ENCODE measurements at regions not wholly inside any gene's neighbourhood (a gene's known extent, or its start where the extent isn't known, plus 50 kb on each side); places are given as distances from the start of the nearest gene placed in this dataset.

DNA sequence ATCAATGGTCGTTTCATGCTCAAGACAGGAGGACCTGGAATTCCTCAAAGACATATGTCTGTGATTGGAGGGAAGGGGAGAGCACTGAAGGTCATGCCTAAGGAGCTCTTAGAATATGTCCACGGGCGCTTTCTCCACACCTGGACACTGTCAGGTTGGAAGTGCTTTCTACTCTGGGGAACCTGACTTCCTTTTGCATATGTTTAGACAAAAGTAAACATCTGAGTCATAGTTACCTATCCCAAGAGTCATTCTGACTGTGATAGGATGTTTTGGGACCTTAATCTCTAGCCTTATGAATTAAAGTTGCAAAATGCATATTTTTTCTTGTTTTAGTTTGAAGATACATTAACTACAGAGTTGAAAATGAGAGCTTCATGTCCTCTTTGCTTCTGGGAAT, 251.7 kb downstream of the KLF6 start:
- no peak overlapping the region for H3K4me3 Mint-ChIP-seq

DNA sequence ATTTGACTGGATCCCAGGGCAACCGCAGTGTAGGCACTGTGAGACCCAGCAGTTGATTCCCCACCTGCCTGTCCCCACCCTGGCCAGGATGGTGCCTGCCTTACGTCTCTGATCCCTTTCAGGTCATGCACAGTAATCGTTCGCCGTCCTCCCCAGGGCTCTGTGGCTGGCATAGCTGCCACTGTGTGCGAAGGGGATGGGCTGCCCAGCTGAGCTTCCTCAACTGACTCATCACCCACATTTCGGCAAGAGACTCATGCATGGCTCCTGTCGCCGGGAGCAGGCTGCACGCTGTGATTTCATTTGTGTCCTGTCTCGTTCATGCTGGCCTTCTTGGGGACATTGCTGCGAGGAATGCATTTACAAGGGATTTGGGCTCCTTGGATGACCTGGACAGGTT, 252.4 kb downstream of the KLF6 start:
- DNase-seq, result no peak
- CTCF ChIA-PET, result no interaction called here
- POLR2A ChIA-PET, result no interaction called here
- no peak for ATAC-seq
- no peaks in the 10 kb centered on the region for H3K27me3 Mint-ChIP-seq
- H3K36me3 Mint-ChIP-seq (ENCODE audit: low read depth), result no peaks in the 10 kb centered on the region
- H3K9me3 Mint-ChIP-seq (ENCODE audit: low read depth), result no peaks in the 10 kb centered on the region
- H3K27ac Mint-ChIP-seq, result no peak overlapping the region
- H3K4me1 Mint-ChIP-seq, result no peaks in the 10 kb centered on the region
- H3K4me3 Mint-ChIP-seq, result no peak overlapping the region
- intact Hi-C loops (cut with DNase I, micrococcal nuclease), result no loop called here

More for the DNA sequence above, 251.7 kb downstream of the KLF6 start:
- ATAC-seq (no peak), DNase-seq (no peak)
- no peaks in the 10 kb centered on the region for H3K36me3 Mint-ChIP-seq (ENCODE audit: low read depth)
- no peaks in the 10 kb centered on the region for H3K9me3 Mint-ChIP-seq (ENCODE audit: low read depth)
- intact Hi-C loops (cut with DNase I, micrococcal nuclease), result no loop called here
- H3K4me1 Mint-ChIP-seq, result no peaks in the 10 kb centered on the region
- POLR2A ChIA-PET, result no interaction called here
- CTCF ChIA-PET, result no interaction called here
- H3K27me3 Mint-ChIP-seq, result no peaks in the 10 kb centered on the region
- H3K27ac Mint-ChIP-seq, result no peak overlapping the region

GRCh38 chr10:3531670-3532069, 253.3 kb downstream of the KLF6 start:
- no peak overlapping the region for H3K4me3 Mint-ChIP-seq
- POLR2A ChIA-PET, result no interaction called here
- DNase-seq (no peak), ATAC-seq (no peak)
- H3K36me3 Mint-ChIP-seq (ENCODE audit: low read depth), result no peaks in the 10 kb centered on the region
- CTCF ChIA-PET, result interaction anchor here (0.6 kb wide), 1 partner anchor 105 kb away, joined by 3 read pairs; no protein-coding TSS in a partner anchor
- intact Hi-C loops (cut with DNase I, micrococcal nuclease), result no loop called here
- no peaks in the 10 kb centered on the region for H3K4me1 Mint-ChIP-seq
- no peak overlapping the region for H3K27ac Mint-ChIP-seq
- no peaks in the 10 kb centered on the region for H3K27me3 Mint-ChIP-seq
- no peaks in the 10 kb centered on the region for H3K9me3 Mint-ChIP-seq (ENCODE audit: low read depth)

DNA sequence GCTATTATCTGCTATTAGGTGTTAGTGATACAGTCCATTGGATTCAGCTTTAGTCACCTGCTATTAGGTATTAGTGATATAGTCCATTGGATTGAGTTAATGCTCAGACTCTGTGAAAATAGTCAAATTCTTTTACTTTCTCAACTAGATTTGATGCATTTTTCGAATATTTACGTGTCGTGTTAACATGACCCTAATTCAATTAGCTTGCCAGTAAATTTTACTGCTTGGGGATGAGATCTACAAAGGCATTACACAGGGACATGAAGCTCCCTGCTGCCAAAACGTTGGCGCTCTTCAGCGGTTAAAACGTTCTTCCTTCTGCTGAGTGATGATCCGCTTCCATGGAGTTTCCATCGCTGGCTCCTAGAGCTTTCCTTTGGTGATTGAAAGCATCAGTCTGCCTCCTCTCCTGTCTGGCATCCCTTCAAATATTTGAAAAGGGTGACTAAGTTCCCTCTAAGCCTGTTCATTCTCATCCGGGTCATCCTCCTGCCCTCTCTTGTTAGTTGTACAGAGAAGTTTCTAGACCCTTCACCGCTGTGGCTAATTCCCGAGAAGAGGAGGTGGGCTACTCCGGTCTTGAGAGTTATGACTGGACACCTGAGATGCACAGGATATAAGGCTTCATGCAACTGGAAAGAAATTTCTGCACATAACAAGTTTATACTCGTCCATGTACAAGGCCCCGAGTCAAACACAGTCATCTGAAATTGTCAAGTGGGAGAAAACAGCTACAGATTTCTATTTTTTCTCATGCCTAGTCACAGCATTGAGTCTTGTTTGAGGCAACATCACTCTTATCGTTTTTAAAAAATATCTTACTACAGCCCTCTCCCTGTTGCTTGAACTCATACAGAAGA, 254.0 kb downstream of the KLF6 start:
- ChIA-PET POLR2A (no interaction called here), CTCF (interaction anchor here (0.6 kb wide), 1 partner anchor 105 kb away, joined by 3 read pairs; no protein-coding TSS in a partner anchor)
- DNase-seq (no peak), ATAC-seq (no peak)
- Mint-ChIP-seq H3K36me3 (ENCODE audit: low read depth) (no peaks in the 10 kb centered on the region), H3K9me3 (ENCODE audit: low read depth) (no peaks in the 10 kb centered on the region), H3K4me3 (no peak overlapping the region), H3K27me3 (no peaks in the 10 kb centered on the region), H3K27ac (no peak overlapping the region), H3K4me1 (no peaks in the 10 kb centered on the region)
- intact Hi-C loops (cut with DNase I, micrococcal nuclease), result no loop called here

DNA sequence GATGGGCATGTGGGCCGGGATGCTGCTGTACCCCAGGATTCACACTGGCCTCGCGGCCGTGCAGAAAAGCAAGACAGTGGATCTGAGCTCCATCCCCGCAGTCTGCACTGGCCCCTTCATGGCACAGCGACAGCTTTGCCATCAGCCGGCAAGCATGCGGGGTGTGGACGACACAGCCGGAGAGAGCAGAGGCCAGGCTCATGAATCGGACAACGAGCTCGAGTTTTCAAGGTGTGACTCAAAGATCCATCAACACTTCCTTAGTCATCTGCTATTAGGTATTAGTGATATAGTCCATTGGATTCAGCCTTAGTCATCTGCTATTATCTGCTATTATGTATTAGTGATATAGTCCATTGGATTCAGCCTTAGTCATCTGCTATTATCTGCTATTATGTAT, 254.7 kb downstream of the KLF6 start:
- no peaks in the 10 kb centered on the region for H3K27me3 Mint-ChIP-seq
- ATAC-seq (no peak), DNase-seq (no peak)
- intact Hi-C loops (cut with DNase I, micrococcal nuclease), result no loop called here
- POLR2A ChIA-PET, result no interaction called here
- H3K9me3 Mint-ChIP-seq (ENCODE audit: low read depth), result no peaks in the 10 kb centered on the region
- CTCF ChIA-PET, result no interaction called here
- H3K4me3 Mint-ChIP-seq, result no peak overlapping the region
- H3K27ac Mint-ChIP-seq, result no peak overlapping the region
- H3K36me3 Mint-ChIP-seq (ENCODE audit: low read depth), result no peaks in the 10 kb centered on the region
- H3K4me1 Mint-ChIP-seq, result no peaks in the 10 kb centered on the region

DNA sequence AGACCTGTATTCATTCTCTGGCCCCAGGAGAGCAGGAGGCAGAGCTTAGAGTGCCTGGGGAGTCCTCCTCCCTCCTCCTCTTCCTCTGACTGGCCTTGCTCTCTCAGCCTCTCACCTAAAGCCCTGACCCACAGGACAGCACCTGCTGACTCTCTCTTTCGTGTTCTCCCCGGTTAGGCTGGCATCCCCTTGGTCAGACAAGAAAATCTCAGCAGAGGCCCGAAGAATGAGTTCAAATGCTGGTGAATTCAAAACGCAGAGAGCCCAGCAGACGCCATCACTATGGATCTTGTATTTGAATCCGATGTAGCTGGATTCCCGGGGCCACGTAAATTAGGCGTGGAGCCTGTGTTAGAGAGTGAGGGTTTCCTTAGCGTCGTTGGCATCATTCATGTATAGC, 255.3 kb downstream of the KLF6 start:
- CTCF ChIA-PET, result interaction anchor here (0.6 to 0.7 kb wide), 2 partner anchors 35 to 38 kb away, joined by 3 read pairs; no protein-coding TSS in a partner anchor
- no peaks in the 10 kb centered on the region for H3K9me3 Mint-ChIP-seq (ENCODE audit: low read depth)
- intact Hi-C loops (cut with DNase I, micrococcal nuclease), result no loop called here
- ATAC-seq, result no peak
- DNase-seq, result no peak
- no peak overlapping the region for H3K27ac Mint-ChIP-seq
- no peaks in the 10 kb centered on the region for H3K4me1 Mint-ChIP-seq
- no peaks in the 10 kb centered on the region for H3K27me3 Mint-ChIP-seq
- POLR2A ChIA-PET, result no interaction called here
- no peak overlapping the region for H3K4me3 Mint-ChIP-seq
- no peaks in the 10 kb centered on the region for H3K36me3 Mint-ChIP-seq (ENCODE audit: low read depth)

DNA sequence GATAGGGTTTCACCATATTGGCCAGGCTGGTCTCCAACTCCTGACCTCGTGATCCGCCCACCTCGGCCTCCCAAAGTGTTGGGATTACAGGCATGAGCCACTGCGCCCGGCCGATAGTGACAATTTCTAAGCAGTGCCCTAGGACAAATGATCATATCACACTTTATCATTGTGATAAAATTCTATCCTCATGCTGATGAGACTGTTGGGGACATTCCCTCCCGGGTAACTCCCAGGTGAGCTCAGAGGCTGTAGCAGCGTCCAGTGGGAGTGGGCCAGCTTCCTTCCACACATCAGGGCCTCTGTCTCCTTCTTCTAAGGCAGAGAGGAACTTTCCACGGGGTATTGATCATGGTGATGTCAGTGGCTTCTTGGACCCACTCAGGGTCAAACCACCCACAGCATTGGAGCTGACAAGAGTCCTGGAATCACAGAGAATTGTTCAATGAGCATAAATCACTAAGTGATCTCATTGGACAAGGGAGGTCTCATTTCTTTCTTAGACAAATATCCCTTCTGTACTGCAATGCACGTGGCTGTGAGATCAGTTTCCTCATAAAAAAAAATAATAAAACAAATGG, 256.1 kb downstream of the KLF6 start:
- H3K4me1 Mint-ChIP-seq, result no peaks in the 10 kb centered on the region
- no peaks in the 10 kb centered on the region for H3K36me3 Mint-ChIP-seq (ENCODE audit: low read depth)
- no peaks in the 10 kb centered on the region for H3K9me3 Mint-ChIP-seq (ENCODE audit: low read depth)
- H3K27me3 Mint-ChIP-seq, result no peaks in the 10 kb centered on the region
- ATAC-seq (no peak), DNase-seq (no peak)
- CTCF ChIA-PET, result interaction anchor here (0.7 kb wide), 1 partner anchor 34 kb away, joined by 3 read pairs; no protein-coding TSS in a partner anchor
- H3K27ac Mint-ChIP-seq, result no peak overlapping the region
- POLR2A ChIA-PET, result no interaction called here
- H3K4me3 Mint-ChIP-seq, result no peak overlapping the region
- intact Hi-C loops (cut with DNase I, micrococcal nuclease), result no loop called here

GRCh38 chr10:3528271-3528670, 256.7 kb downstream of the KLF6 start:
- H3K27me3 Mint-ChIP-seq, result no peaks in the 10 kb centered on the region
- H3K36me3 Mint-ChIP-seq (ENCODE audit: low read depth), result no peaks in the 10 kb centered on the region
- H3K4me3 Mint-ChIP-seq, result no peak overlapping the region
- CTCF ChIA-PET, result no interaction called here
- intact Hi-C loops (cut with DNase I, micrococcal nuclease), result no loop called here
- no peaks in the 10 kb centered on the region for H3K4me1 Mint-ChIP-seq
- H3K27ac Mint-ChIP-seq, result no peak overlapping the region
- POLR2A ChIA-PET, result no interaction called here
- H3K9me3 Mint-ChIP-seq (ENCODE audit: low read depth), result no peaks in the 10 kb centered on the region
- ATAC-seq (no peak), DNase-seq (no peak)

DNA sequence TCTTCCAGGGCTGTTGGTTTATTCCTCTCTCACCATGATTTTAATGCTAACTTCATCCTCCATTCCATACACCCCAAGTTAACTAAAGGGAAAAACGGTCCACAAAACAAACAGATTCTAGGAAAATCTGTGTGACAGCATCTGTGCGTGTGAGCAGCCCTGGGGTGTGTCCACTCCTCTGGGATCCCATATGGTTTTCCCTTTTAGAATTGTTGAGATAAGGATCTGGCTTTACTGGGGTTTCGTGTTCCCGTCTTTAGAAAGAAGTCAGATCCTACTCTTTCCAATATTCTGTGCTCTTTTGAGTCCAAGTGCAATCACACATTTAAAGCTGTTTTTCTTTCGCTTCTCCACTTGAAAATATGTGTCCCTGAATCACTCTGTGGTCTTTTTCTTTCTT, 257.1 kb downstream of the KLF6 start:
- POLR2A ChIA-PET, result no interaction called here
- intact Hi-C loops (cut with DNase I, micrococcal nuclease), result no loop called here
- CTCF ChIA-PET, result no interaction called here
- no peaks in the 10 kb centered on the region for H3K4me1 Mint-ChIP-seq
- H3K9me3 Mint-ChIP-seq (ENCODE audit: low read depth), result no peaks in the 10 kb centered on the region
- no peaks in the 10 kb centered on the region for H3K36me3 Mint-ChIP-seq (ENCODE audit: low read depth)
- no peak overlapping the region for H3K27ac Mint-ChIP-seq
- H3K27me3 Mint-ChIP-seq, result no peaks in the 10 kb centered on the region
- no peak overlapping the region for H3K4me3 Mint-ChIP-seq
- DNase-seq, result no peak
- no peak for ATAC-seq

DNA sequence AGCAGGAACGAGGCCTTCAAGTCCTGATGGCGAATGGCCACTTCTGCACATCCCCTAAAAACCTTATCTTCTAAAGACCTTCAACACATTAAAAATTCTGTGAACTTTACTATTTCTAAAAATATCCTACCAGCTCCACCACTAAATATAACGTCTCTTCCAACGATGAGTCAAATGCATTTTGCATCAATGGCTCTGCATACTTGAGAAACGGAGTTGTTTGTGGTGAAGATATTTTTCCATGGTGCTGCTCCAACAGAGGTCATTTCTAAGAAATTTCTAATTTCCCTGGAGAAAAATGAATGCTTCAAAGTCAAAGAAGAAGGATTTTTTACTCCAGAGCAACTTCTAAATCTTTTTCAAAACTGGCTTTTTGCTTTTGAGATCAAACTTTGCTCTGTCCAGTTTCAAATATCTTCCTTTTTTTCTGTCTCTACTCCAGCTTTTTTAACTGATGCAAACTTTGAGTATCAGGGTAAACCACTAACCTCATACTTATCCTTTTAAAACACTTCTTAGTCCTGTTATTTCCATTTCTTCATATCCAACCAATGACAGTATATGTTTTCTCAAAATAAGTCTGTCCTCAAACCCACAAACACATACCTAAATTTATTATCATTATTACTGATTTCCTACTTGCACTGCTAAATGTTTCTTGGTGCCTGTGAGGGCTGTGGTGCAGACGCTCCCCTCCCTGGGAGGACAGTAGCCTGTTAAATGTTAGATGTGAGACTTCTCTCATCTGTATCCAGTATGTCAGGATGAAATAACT, 258.1 kb downstream of the KLF6 start:
- no peak for DNase-seq
- CTCF ChIA-PET, result interaction anchor here (0.6 kb wide), 1 partner anchor 948 kb away, joined by 3 read pairs; no protein-coding TSS in a partner anchor
- no peak for ATAC-seq
- no peaks in the 10 kb centered on the region for H3K27me3 Mint-ChIP-seq
- H3K27ac Mint-ChIP-seq, result no peak overlapping the region
- H3K9me3 Mint-ChIP-seq (ENCODE audit: low read depth), result no peaks in the 10 kb centered on the region
- H3K4me3 Mint-ChIP-seq, result no peak overlapping the region
- H3K4me1 Mint-ChIP-seq, result no peaks in the 10 kb centered on the region
- intact Hi-C loops (cut with DNase I, micrococcal nuclease), result no loop called here
- H3K36me3 Mint-ChIP-seq (ENCODE audit: low read depth), result no peaks in the 10 kb centered on the region
- POLR2A ChIA-PET, result no interaction called here

- CTCF ChIA-PET, result no interaction called here
- no peak overlapping the region for H3K27ac Mint-ChIP-seq
- H3K36me3 Mint-ChIP-seq (ENCODE audit: low read depth), result no peaks in the 10 kb centered on the region
- H3K9me3 Mint-ChIP-seq (ENCODE audit: low read depth), result no peaks in the 10 kb centered on the region
- ATAC-seq (no peak), DNase-seq (no peak)
- H3K4me1 Mint-ChIP-seq, result no peaks in the 10 kb centered on the region
- intact Hi-C loops (cut with DNase I, micrococcal nuclease), result no loop called here
- POLR2A ChIA-PET, result no interaction called here
- H3K27me3 Mint-ChIP-seq, result no peaks in the 10 kb centered on the region
- H3K4me3 Mint-ChIP-seq, result no peak overlapping the region
Observed at GRCh38 chr10:3525832-3526449, 259.1 kb downstream of the KLF6 start.

All from activated CD4-positive, alpha-beta T cell treated with anti-CD3 and anti-CD28 coated beads for 36 hours (primary cell).